Astrocyte of the spinal cord (primary cell): ENCODE measurements at regions not wholly inside any gene's neighbourhood (a gene's known extent, or its start where the extent isn't known, plus 50 kb on each side); places are given as distances from the start of the nearest gene placed in this dataset.

ENCODE experiments used
- DNase-seq: peaks from one replicate; pipeline ENCODE4 v3.0.0; 2011; ENCODE audit warnings: low read depth, low spot score
- H3K4me3 ChIP-seq: 2 replicates; pipeline ENCODE4 v1.5.1; 2011; ENCODE audit warnings: low read depth, mild to moderate bottlenecking, low read length, moderate library complexity
- in situ Hi-C: cut with HindIII; loops from 2 replicates; pipeline ENCODE4 v1.10.0; 2017; ENCODE audit warnings: low sequenced_read_pairs
- TF ChIP-seq, protein P1 (sequence below): IDR thresholded peaks from 2 replicates; pipeline ENCODE4 v1.5.1; 2012; ENCODE audit warnings: low read depth, mild to moderate bottlenecking, low read length, inconsistent platforms

DNA sequence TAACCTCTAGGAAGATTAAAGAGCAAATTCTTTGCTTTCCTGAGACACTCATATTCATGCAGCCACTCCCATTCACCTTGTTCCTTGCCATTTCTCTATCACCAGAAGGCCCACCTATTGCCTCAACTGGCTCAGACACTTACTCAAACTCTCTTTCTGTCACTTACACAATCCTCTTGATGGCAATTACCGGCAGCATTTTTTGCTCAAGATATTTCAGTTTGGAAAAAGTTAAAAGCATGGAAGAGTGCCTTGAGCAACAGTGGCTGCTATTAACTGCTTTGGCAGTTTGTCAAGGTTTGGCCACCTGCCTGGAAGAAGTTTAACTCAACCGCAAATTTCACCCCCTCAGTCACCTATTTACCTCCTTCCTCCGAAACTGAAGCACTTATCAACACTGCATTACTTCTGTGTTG is 1104.0 kb upstream of the PIK3C3 start:
- peak; percentile 73 for DNase-seq
- in situ Hi-C loops = no loop called here
- TF ChIP-seq, protein P1, sequence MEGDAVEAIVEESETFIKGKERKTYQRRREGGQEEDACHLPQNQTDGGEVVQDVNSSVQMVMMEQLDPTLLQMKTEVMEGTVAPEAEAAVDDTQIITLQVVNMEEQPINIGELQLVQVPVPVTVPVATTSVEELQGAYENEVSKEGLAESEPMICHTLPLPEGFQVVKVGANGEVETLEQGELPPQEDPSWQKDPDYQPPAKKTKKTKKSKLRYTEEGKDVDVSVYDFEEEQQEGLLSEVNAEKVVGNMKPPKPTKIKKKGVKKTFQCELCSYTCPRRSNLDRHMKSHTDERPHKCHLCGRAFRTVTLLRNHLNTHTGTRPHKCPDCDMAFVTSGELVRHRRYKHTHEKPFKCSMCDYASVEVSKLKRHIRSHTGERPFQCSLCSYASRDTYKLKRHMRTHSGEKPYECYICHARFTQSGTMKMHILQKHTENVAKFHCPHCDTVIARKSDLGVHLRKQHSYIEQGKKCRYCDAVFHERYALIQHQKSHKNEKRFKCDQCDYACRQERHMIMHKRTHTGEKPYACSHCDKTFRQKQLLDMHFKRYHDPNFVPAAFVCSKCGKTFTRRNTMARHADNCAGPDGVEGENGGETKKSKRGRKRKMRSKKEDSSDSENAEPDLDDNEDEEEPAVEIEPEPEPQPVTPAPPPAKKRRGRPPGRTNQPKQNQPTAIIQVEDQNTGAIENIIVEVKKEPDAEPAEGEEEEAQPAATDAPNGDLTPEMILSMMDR = no peak
- no peak overlapping the region for H3K4me3 ChIP-seq

DNA sequence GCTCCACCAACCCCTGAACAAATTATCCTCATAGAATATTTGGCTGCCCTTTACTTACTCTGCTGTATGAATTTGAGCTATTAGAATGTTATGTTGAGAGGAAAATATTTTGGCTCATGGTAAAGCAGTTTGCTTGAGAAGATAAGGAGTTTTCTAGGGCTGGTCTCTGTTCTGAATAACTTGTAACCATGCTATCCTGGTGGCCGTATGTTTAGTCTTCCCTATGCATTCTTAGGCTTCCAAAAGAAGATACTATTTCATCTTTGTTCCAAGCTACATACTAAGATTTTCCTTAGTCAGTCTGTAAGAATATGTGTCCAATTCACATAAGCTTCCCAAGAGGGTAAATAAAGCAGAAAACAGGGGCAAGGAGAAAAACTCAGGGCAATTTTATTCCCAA is 1105.1 kb upstream of the PIK3C3 start:
- DNase-seq = no peak

DNA sequence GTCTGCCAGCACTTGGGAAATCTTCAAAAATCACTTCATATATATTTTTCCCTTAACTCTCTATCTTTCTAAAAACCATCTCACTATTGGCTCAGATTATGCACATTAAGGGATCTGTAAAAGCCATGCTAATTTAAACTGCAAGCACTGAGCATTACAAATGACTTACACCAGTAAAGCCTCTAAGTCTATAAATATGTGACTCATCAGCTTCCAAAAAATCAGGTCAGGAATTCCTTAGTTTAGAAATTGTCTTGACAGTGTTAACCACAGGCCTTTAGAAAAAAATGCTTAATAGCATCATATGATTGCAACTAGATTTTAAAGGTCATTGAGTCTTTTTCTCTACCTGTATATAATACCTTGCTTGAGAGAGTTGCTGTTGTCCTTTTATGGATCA is 1113.6 kb upstream of the PIK3C3 start:
- DNase-seq = peak; percentile 45
- TF ChIP-seq, protein P1 = no peak
- in situ Hi-C loops = no loop called here
- H3K4me3 ChIP-seq = no peak overlapping the region

More for the DNA sequence above, 1105.1 kb upstream of the PIK3C3 start:
- H3K4me3 ChIP-seq = no peak overlapping the region
- in situ Hi-C loops = no loop called here
- TF ChIP-seq, protein P1 = no peak

DNA sequence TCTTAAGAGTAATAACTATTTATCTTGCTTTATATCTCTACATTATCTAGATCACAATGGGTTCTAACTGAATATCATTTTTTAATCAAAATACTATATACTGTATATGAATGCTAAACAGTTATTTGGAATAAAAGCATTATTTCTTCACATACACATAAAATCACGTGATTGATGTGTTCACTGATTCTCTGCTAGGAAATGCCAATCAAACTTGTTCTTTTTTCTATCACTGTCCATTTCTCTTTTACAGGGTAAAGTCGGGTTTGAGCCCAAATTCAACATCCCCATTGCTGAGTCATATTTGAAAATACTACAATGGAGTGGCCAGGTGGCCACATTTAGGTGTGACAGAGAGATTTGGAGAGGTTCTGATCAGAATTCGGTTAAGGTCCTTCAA is 1114.0 kb upstream of the PIK3C3 start:
- TF ChIP-seq, protein P1 = no peak
- no peak overlapping the region for H3K4me3 ChIP-seq
- no peak for DNase-seq
- in situ Hi-C loops = no loop called here

DNA sequence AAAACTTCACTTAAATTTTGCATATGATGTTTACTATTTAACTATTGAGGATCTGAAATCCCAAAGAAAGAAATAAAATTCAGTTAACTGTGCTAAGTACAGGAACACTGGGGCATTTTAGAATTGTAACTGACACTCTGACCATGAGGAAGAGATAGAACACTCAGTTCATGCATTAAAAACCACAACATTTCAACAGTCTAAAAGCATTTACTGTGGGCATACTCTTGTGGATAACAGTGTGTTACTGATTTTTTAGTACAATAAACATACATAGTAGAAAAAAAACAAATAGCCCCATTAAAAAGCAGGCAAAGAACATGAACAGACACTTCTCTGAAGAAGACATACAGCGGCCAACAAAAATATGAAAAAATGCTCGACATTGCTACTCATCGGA is 1122.7 kb upstream of the PIK3C3 start:
- in situ Hi-C loops = no loop called here
- TF ChIP-seq, protein P1 = no peak
- no peak overlapping the region for H3K4me3 ChIP-seq
- peak; percentile 31 for DNase-seq

DNA sequence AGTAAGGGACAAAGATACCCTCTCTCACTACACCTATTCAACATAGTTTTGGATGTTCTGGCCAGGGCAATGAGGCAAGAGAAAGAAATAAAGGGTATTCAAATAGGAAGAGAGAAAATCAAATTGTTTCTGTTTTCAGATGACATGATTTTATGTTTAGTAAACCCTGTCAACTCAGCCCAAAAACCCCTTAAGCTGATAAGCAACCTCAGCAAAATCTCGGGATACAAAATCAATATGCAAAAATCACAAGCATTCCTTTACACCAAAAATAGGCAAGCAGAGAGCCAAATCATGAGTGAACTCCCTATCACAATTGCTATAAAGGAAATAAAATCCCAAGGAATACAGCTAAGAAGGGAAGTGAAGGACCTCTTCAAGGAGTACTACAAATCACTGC is 1130.7 kb upstream of the PIK3C3 start:
- H3K4me3 ChIP-seq = no peak overlapping the region
- no peak for DNase-seq
- in situ Hi-C loops = no loop called here
- TF ChIP-seq, protein P1 = no peak
